ENCODE measurements at regions not wholly inside any gene's neighbourhood (a gene's known extent, or its start where the extent isn't known, plus 50 kb on each side); places are given as distances from the start of the nearest gene placed in this dataset.

DNA sequence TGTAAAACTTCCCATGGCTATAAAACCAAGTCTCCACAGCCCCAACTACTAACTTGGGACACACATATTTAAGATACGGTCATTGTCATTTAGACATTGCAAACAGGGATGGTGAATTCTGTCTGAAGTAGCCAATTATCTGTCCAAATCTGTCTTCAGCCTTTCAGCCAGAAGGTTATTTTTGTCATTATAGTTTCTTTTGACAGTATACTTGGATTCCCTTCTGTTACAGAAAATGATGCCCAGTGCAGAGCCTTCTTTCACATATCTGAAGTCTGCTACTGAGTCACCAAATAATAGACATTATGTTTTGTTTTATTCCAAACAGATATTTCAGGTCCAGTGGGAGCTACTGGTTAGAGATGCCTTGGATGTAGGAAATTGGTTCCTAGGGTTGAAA is 452.4 kb upstream of the HTR2A start:
- Histone ChIP-seq H3K4me1 (ENCODE audit: control insufficient read depth, insufficient read depth, low read length) (no peaks in the 10 kb centered on the region), H3K9me3 (ENCODE audit: control insufficient read depth, insufficient read depth, low read depth, low read length) (no peaks in the 10 kb centered on the region), H3K27ac (ENCODE audit: extremely low read depth, low read depth, low read length) (no peak overlapping the region), H3K36me3 (ENCODE audit: control insufficient read depth in 2 of 2, insufficient read depth in 1 of 2, low read length in 2 of 2) (no peaks in the 10 kb centered on the region), H3K4me3 (ENCODE audit: low read depth, low read length) (no peak overlapping the region)
- POLR2A ChIA-PET, result no interaction called here
- CTCF ChIA-PET, result interaction anchor here (0.6 kb wide), 1 partner anchor 197 kb away, joined by 4 read pairs; no protein-coding TSS in a partner anchor
- TF ChIP-seq, protein P1, sequence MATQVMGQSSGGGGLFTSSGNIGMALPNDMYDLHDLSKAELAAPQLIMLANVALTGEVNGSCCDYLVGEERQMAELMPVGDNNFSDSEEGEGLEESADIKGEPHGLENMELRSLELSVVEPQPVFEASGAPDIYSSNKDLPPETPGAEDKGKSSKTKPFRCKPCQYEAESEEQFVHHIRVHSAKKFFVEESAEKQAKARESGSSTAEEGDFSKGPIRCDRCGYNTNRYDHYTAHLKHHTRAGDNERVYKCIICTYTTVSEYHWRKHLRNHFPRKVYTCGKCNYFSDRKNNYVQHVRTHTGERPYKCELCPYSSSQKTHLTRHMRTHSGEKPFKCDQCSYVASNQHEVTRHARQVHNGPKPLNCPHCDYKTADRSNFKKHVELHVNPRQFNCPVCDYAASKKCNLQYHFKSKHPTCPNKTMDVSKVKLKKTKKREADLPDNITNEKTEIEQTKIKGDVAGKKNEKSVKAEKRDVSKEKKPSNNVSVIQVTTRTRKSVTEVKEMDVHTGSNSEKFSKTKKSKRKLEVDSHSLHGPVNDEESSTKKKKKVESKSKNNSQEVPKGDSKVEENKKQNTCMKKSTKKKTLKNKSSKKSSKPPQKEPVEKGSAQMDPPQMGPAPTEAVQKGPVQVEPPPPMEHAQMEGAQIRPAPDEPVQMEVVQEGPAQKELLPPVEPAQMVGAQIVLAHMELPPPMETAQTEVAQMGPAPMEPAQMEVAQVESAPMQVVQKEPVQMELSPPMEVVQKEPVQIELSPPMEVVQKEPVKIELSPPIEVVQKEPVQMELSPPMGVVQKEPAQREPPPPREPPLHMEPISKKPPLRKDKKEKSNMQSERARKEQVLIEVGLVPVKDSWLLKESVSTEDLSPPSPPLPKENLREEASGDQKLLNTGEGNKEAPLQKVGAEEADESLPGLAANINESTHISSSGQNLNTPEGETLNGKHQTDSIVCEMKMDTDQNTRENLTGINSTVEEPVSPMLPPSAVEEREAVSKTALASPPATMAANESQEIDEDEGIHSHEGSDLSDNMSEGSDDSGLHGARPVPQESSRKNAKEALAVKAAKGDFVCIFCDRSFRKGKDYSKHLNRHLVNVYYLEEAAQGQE (tag by site-specific recombination; IDR thresholded peaks at IDR 0.05), result no peak
- TF ChIP-seq ZNF423 (tag by site-specific recombination; IDR thresholded peaks at IDR 0.05) (no peak), ZBTB48 (tag by site-specific recombination; IDR thresholded peaks at IDR 0.05) (no peak), ZNF658 (tag by site-specific recombination; IDR thresholded peaks at IDR 0.05) (no peak), MEIS1 (CRISPR knock-in tag; IDR thresholded peaks at IDR 0.05; ENCODE audit: borderline replicate concordance) (no peak), SCRT1 (tag by site-specific recombination; IDR thresholded peaks at IDR 0.05; ENCODE audit: borderline replicate concordance) (no peak), ZNF610 (tag by site-specific recombination; IDR thresholded peaks at IDR 0.05; ENCODE audit: borderline replicate concordance) (no peak), ZNF350 (tag by site-specific recombination; IDR thresholded peaks at IDR 0.05) (no peak), ZNF768 (tag by site-specific recombination; IDR thresholded peaks at IDR 0.05) (no peak), ZNF777 (tag by site-specific recombination; IDR thresholded peaks at IDR 0.05; ENCODE audit: borderline replicate concordance) (no peak), ZNF140 (tag by site-specific recombination; IDR thresholded peaks at IDR 0.05) (no peak), KLF10 (tag by site-specific recombination; IDR thresholded peaks at IDR 0.05) (no peak)
- TF ChIP-seq, protein P2, sequence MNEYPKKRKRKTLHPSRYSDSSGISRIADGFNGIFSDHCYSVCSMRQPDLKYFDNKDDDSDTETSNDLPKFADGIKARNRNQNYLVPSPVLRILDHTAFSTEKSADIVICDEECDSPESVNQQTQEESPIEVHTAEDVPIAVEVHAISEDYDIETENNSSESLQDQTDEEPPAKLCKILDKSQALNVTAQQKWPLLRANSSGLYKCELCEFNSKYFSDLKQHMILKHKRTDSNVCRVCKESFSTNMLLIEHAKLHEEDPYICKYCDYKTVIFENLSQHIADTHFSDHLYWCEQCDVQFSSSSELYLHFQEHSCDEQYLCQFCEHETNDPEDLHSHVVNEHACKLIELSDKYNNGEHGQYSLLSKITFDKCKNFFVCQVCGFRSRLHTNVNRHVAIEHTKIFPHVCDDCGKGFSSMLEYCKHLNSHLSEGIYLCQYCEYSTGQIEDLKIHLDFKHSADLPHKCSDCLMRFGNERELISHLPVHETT (tag by site-specific recombination; IDR thresholded peaks at IDR 0.05), result no peak
- TF ChIP-seq, protein P3, sequence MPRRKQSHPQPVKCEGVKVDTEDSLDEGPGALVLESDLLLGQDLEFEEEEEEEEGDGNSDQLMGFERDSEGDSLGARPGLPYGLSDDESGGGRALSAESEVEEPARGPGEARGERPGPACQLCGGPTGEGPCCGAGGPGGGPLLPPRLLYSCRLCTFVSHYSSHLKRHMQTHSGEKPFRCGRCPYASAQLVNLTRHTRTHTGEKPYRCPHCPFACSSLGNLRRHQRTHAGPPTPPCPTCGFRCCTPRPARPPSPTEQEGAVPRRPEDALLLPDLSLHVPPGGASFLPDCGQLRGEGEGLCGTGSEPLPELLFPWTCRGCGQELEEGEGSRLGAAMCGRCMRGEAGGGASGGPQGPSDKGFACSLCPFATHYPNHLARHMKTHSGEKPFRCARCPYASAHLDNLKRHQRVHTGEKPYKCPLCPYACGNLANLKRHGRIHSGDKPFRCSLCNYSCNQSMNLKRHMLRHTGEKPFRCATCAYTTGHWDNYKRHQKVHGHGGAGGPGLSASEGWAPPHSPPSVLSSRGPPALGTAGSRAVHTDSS (tag by site-specific recombination; IDR thresholded peaks at IDR 0.05), result no peak
- TF ChIP-seq, protein P4, sequence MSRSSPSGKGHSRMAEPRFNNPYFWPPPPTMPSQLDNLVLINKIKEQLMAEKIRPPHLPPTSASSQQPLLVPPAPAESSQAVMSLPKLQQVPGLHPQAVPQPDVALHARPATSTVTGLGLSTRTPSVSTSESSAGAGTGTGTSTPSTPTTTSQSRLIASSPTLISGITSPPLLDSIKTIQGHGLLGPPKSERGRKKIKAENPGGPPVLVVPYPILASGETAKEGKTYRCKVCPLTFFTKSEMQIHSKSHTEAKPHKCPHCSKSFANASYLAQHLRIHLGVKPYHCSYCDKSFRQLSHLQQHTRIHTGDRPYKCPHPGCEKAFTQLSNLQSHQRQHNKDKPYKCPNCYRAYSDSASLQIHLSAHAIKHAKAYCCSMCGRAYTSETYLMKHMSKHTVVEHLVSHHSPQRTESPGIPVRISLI (tag by site-specific recombination; IDR thresholded peaks at IDR 0.05), result no peak
- TF ChIP-seq, protein P5, sequence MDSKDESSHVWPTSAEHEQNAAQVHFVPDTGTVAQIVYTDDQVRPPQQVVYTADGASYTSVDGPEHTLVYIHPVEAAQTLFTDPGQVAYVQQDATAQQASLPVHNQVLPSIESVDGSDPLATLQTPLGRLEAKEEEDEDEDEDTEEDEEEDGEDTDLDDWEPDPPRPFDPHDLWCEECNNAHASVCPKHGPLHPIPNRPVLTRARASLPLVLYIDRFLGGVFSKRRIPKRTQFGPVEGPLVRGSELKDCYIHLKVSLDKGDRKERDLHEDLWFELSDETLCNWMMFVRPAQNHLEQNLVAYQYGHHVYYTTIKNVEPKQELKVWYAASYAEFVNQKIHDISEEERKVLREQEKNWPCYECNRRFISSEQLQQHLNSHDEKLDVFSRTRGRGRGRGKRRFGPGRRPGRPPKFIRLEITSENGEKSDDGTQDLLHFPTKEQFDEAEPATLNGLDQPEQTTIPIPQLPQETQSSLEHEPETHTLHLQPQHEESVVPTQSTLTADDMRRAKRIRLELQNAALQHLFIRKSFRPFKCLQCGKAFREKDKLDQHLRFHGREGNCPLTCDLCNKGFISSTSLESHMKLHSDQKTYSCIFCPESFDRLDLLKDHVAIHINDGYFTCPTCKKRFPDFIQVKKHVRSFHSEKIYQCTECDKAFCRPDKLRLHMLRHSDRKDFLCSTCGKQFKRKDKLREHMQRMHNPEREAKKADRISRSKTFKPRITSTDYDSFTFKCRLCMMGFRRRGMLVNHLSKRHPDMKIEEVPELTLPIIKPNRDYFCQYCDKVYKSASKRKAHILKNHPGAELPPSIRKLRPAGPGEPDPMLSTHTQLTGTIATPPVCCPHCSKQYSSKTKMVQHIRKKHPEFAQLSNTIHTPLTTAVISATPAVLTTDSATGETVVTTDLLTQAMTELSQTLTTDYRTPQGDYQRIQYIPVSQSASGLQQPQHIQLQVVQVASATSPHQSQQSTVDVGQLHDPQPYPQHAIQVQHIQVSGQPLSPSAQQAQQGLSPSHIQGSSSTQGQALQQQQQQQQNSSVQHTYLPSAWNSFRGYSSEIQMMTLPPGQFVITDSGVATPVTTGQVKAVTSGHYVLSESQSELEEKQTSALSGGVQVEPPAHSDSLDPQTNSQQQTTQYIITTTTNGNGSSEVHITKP (tag by site-specific recombination; IDR thresholded peaks at IDR 0.05), result no peak
- TF ChIP-seq, protein P6, sequence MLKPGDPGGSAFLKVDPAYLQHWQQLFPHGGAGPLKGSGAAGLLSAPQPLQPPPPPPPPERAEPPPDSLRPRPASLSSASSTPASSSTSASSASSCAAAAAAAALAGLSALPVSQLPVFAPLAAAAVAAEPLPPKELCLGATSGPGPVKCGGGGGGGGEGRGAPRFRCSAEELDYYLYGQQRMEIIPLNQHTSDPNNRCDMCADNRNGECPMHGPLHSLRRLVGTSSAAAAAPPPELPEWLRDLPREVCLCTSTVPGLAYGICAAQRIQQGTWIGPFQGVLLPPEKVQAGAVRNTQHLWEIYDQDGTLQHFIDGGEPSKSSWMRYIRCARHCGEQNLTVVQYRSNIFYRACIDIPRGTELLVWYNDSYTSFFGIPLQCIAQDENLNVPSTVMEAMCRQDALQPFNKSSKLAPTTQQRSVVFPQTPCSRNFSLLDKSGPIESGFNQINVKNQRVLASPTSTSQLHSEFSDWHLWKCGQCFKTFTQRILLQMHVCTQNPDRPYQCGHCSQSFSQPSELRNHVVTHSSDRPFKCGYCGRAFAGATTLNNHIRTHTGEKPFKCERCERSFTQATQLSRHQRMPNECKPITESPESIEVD (tag by site-specific recombination; IDR thresholded peaks at IDR 0.05), result no peak
- TF ChIP-seq, protein P7, sequence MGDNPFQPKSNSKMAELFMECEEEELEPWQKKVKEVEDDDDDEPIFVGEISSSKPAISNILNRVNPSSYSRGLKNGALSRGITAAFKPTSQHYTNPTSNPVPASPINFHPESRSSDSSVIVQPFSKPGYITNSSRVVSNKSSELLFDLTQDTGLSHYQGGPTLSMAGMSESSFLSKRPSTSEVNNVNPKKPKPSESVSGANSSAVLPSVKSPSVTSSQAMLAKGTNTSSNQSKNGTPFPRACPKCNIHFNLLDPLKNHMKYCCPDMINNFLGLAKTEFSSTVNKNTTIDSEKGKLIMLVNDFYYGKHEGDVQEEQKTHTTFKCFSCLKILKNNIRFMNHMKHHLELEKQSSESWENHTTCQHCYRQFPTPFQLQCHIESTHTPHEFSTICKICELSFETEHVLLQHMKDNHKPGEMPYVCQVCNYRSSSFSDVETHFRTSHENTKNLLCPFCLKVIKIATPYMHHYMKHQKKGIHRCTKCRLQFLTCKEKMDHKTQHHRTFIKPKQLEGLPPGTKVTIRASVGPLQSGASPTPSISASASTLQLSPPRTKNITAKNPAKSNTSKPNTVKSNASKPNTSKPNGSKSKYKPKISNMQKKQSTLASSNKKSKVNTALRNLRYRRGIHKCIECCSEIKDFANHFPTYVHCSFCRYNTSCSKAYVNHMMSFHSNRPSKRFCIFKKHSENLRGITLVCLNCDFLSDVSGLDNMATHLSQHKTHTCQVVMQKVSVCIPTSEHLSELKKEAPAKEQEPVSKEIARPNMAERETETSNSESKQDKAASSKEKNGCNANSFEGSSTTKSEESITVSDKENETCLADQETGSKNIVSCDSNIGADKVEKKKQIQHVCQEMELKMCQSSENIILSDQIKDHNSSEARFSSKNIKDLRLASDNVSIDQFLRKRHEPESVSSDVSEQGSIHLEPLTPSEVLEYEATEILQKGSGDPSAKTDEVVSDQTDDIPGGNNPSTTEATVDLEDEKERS (tag by site-specific recombination; IDR thresholded peaks at IDR 0.05), result no peak
